ENCODE measurements at regions not wholly inside any gene's neighbourhood (a gene's known extent, or its start where the extent isn't known, plus 50 kb on each side); places are given as distances from the start of the nearest gene placed in this dataset.

DNA sequence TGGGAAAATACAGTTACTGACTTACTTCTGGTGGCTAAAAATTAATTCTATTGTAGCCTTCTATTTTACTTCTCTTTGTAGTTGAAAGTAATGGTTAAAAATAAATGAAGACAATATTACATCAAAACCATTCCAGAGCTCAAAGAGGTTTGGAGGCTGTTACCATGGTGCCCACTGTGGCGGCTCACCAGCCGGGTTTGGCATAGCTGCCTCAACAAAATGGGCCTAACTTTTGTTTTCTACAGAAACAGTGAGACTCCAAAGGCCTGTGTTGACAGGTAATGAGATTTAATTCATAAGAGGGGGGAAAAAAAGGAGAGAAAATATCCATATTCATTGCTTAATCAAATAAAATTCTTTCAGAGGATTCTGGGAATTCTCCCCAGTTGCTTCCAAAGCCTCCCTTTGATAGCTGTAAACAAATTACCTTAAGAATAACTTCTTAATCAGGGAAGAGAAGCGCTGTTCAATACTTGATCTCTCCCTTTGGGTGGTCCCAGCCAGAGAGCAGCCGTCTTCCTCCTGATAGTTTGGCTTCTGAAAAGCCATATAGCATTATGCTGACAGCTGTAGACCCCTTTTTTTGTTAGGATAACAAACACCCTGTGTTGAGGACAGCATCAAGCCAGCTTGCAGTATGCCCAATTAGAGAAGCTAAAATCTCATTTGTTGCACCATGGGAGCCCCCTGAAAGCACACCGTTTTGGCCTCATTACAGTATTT, 266.8 kb downstream of the NEDD1 start:
- no peaks in the 10 kb centered on the region for H3K36me3 ChIP-seq (ENCODE audit: control insufficient read depth, insufficient read depth, low read length)
- no peak overlapping the region for H3K27ac ChIP-seq (ENCODE audit: low read length)
- WGBS (ENCODE audit: insufficient coverage, low lambda C conversion rate) = no CpG with 5 or more reads among the region's 5 CpGs
- no peaks in the 10 kb centered on the region for H3K27me3 ChIP-seq (ENCODE audit: control insufficient read depth, insufficient read depth, low read length)
- no peak for DNase-seq
- no peaks in the 10 kb centered on the region for H3K9me3 ChIP-seq (ENCODE audit: control insufficient read depth, low read depth, low read length)
- no peaks in the 10 kb centered on the region for H3K4me1 ChIP-seq (ENCODE audit: control insufficient read depth, insufficient read depth, low read length)
- no peak overlapping the region for H3K4me3 ChIP-seq (ENCODE audit: low read length)

DNA sequence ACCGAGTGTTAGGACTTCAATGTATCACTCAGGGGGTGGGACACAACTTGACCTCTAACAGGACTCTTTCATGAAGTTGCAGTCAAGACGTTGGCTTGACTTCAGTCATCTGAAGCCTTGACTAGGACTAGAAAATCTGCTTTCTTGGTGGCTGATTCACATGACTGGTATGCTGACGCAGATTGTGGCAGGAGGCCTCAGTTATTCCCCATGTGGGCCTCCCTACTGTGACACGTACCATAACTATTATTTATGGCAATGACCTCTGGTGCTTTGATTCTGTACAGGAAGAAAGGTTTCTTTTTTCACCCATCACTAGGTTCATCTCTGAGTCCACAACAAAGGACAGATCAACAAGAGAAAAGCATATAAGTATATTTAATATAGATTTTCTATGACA, 270.4 kb downstream of the NEDD1 start:
- 100% methylated on average over 1 of the region's 4 CpGs for WGBS (ENCODE audit: insufficient coverage, low lambda C conversion rate)
- no peak for DNase-seq
- no peaks in the 10 kb centered on the region for H3K27me3 ChIP-seq (ENCODE audit: control insufficient read depth, insufficient read depth, low read length)
- H3K4me3 ChIP-seq (ENCODE audit: low read length) = no peak overlapping the region
- H3K4me1 ChIP-seq (ENCODE audit: control insufficient read depth, insufficient read depth, low read length) = no peaks in the 10 kb centered on the region
- H3K9me3 ChIP-seq (ENCODE audit: control insufficient read depth, low read depth, low read length) = no peaks in the 10 kb centered on the region
- H3K36me3 ChIP-seq (ENCODE audit: control insufficient read depth, insufficient read depth, low read length) = no peaks in the 10 kb centered on the region
- H3K27ac ChIP-seq (ENCODE audit: low read length) = no peak overlapping the region

DNA sequence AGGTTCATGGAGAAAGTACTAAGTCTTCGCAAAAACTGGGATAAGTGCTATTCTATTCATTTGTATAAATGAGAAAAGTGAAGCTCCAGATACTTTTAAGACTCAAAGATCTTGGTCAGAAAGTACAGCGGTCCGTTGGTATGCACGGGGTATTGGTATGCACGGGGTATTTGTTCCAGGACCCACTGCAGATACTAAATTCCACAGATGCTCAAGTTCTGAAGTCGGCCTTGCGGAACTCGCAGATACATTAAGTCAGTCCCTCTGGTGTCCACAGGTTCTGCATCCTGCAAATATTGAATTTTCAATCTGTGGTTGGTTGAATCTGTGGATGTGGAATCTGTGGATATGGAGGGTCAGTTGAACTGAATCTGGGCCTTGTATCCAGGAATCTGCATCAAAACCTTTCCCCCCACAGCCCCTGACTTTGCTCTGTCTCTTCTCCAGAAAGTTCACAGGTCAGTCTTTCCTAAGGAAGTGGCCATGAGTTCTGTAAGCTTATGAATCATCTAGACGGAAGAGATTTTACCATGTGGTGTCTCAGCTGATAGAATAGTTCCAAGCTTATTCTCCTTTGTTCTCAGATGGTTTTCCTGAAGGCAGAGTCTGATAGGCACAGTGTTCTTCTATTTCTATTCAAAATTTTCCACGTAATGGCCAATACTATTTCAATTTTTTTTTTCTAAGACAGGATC, 274.7 kb downstream of the NEDD1 start:
- no peak for DNase-seq
- Histone ChIP-seq H3K27me3 (ENCODE audit: control insufficient read depth, insufficient read depth, low read length) (no peaks in the 10 kb centered on the region), H3K36me3 (ENCODE audit: control insufficient read depth, insufficient read depth, low read length) (no peaks in the 10 kb centered on the region), H3K4me3 (ENCODE audit: low read length) (no peak overlapping the region), H3K9me3 (ENCODE audit: control insufficient read depth, low read depth, low read length) (no peaks in the 10 kb centered on the region), H3K27ac (ENCODE audit: low read length) (no peak overlapping the region), H3K4me1 (ENCODE audit: control insufficient read depth, insufficient read depth, low read length) (no peaks in the 10 kb centered on the region)
- 83% methylated on average over 1 of the region's 10 CpGs for WGBS (ENCODE audit: insufficient coverage, low lambda C conversion rate)

DNA sequence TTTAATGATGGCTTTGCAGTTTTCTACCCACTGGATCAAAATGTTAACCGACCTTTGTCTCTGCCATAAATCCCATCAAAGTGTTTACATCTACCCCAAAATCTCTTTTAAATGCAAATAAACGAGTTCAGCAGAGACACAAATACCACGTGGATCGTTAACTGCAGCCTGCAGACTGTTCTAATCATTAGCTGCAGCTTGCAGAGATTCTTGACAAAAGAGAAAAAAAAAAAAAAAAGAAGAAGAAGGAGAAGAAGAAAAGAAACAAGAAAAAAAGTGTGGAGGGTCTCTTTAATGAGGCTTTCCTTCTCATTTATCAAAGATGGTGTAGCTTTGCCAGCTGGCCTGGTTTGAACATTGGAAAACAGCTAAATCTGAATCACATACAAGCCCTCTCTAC, 275.7 kb downstream of the NEDD1 start:
- Histone ChIP-seq H3K27me3 (ENCODE audit: control insufficient read depth, insufficient read depth, low read length) (no peaks in the 10 kb centered on the region), H3K36me3 (ENCODE audit: control insufficient read depth, insufficient read depth, low read length) (no peaks in the 10 kb centered on the region), H3K4me1 (ENCODE audit: control insufficient read depth, insufficient read depth, low read length) (no peaks in the 10 kb centered on the region), H3K27ac (ENCODE audit: low read length) (no peak overlapping the region), H3K4me3 (ENCODE audit: low read length) (no peak overlapping the region), H3K9me3 (ENCODE audit: control insufficient read depth, low read depth, low read length) (no peaks in the 10 kb centered on the region)
- DNase-seq = no peak
- WGBS (ENCODE audit: insufficient coverage, low lambda C conversion rate) = 17% methylated on average over 4 of the region's 4 CpGs

DNA sequence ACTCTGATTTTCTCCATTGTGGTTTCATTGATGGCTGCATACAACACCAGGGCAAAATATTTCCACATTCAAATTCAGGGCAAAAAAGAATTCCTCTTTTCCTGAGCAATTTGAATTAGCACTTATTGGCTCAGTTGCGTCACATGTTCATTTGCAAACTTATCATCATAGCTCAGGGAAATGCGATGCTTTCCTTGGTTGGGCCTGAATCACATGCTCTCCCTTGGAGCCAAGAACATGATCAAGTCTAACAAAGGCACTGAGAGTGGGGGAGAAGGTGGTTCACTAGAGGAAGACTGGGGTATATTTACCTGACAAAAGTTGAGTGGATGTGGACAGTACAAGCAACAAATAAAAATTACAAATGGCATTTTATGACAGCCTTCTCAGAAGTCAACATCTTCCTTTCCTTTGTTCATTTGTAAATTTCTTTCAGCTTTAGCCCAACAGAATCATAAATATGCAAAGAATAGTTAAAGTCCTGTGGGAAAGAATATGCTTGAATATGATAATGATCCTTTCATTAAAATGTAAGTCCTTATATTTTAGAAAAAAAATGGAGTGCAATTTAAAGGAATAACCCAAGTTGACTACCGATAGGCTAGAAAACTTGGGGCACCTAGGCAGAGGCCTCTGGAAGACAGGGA, 277.2 kb downstream of the NEDD1 start:
- H3K4me1 ChIP-seq (ENCODE audit: control insufficient read depth, insufficient read depth, low read length) = no peaks in the 10 kb centered on the region
- no peaks in the 10 kb centered on the region for H3K27me3 ChIP-seq (ENCODE audit: control insufficient read depth, insufficient read depth, low read length)
- no peak overlapping the region for H3K4me3 ChIP-seq (ENCODE audit: low read length)
- H3K9me3 ChIP-seq (ENCODE audit: control insufficient read depth, low read depth, low read length) = no peaks in the 10 kb centered on the region
- DNase-seq = no peak
- WGBS (ENCODE audit: insufficient coverage, low lambda C conversion rate) = 100% methylated on average over 2 of the region's 3 CpGs
- no peak overlapping the region for H3K27ac ChIP-seq (ENCODE audit: low read length)
- H3K36me3 ChIP-seq (ENCODE audit: control insufficient read depth, insufficient read depth, low read length) = no peaks in the 10 kb centered on the region

DNA sequence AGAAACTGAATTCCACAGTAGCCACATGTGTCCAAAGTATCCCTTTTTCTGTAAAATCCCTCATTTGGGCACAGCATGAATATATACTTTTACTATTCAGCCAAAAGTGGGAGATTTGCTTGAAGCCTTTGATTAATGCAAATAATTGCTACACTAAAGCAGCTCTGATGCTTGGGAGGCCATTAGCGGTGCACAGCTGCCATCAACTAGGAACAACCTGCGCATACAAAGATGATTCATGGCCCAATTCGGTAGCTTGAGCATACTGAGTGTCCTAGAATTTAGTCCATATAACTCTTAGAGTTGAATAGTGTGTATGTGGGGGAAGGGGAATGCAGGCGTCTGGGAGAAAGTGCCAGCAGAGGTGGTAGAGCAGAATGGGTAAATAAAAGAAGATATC, 277.0 kb upstream of the RMST start:
- Histone ChIP-seq H3K36me3 (ENCODE audit: control insufficient read depth, insufficient read depth, low read length) (no peaks in the 10 kb centered on the region), H3K9me3 (ENCODE audit: control insufficient read depth, low read depth, low read length) (no peaks in the 10 kb centered on the region), H3K4me1 (ENCODE audit: control insufficient read depth, insufficient read depth, low read length) (no peaks in the 10 kb centered on the region), H3K4me3 (ENCODE audit: low read length) (no peak overlapping the region), H3K27ac (ENCODE audit: low read length) (no peak overlapping the region), H3K27me3 (ENCODE audit: control insufficient read depth, insufficient read depth, low read length) (no peaks in the 10 kb centered on the region)
- no peak for DNase-seq
- WGBS (ENCODE audit: insufficient coverage, low lambda C conversion rate) = no CpG with 5 or more reads among the region's 4 CpGs

DNA sequence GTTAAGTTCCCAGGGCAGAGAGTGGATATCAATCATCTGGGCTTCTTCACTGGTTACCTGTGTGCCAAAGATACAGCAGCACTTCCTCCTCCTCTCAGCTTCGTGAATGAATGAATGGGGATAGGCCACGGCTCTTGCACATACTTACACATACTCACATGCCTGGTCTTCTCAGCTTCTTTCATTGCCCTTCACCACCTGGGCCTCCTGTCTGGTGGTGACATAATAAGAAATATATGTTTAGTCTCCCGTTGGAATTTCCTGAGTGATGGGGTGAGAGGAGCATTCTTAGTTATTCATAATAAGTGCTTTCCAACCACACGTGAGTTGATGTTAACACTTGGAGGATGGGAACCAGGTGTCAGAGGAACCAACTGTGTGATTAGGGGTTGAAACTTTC, 268.1 kb upstream of the RMST start:
- DNase-seq = no peak
- H3K9me3 ChIP-seq (ENCODE audit: control insufficient read depth, low read depth, low read length) = no peaks in the 10 kb centered on the region
- H3K4me3 ChIP-seq (ENCODE audit: low read length) = no peak overlapping the region
- no peak overlapping the region for H3K27ac ChIP-seq (ENCODE audit: low read length)
- H3K27me3 ChIP-seq (ENCODE audit: control insufficient read depth, insufficient read depth, low read length) = no peaks in the 10 kb centered on the region
- H3K4me1 ChIP-seq (ENCODE audit: control insufficient read depth, insufficient read depth, low read length) = no peaks in the 10 kb centered on the region
- whole genome bisulfite sequencing (ENCODE audit: insufficient coverage, low lambda C conversion rate) = 67% methylated on average over 1 of the region's 4 CpGs
- H3K36me3 ChIP-seq (ENCODE audit: control insufficient read depth, insufficient read depth, low read length) = no peaks in the 10 kb centered on the region

DNA sequence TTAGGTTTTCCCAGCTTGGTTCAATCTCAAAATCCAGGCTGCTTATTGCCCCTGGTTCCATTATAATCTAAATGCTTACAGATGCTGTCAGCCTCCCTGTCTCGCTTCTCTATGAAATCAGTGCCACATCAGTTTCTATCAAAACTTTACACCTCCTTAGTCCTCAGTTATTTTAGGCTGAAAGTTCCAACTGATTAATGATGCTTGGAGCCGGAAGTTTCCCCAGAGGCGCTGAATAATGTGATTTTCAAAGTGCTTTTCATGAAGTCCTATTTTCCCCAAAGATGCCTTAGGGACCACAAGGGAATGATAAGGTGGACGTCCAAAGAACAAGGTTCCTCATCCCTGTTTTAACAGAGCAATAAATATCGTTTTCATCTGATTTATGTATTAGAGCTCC, 262.4 kb upstream of the RMST start:
- no peak overlapping the region for H3K27ac ChIP-seq (ENCODE audit: low read length)
- H3K36me3 ChIP-seq (ENCODE audit: control insufficient read depth, insufficient read depth, low read length) = no peaks in the 10 kb centered on the region
- no peak overlapping the region for H3K4me3 ChIP-seq (ENCODE audit: low read length)
- no peaks in the 10 kb centered on the region for H3K4me1 ChIP-seq (ENCODE audit: control insufficient read depth, insufficient read depth, low read length)
- H3K27me3 ChIP-seq (ENCODE audit: control insufficient read depth, insufficient read depth, low read length) = no peaks in the 10 kb centered on the region
- no peak for DNase-seq
- H3K9me3 ChIP-seq (ENCODE audit: control insufficient read depth, low read depth, low read length) = no peaks in the 10 kb centered on the region
- WGBS (ENCODE audit: insufficient coverage, low lambda C conversion rate) = no CpG with 5 or more reads among the region's 5 CpGs

DNA sequence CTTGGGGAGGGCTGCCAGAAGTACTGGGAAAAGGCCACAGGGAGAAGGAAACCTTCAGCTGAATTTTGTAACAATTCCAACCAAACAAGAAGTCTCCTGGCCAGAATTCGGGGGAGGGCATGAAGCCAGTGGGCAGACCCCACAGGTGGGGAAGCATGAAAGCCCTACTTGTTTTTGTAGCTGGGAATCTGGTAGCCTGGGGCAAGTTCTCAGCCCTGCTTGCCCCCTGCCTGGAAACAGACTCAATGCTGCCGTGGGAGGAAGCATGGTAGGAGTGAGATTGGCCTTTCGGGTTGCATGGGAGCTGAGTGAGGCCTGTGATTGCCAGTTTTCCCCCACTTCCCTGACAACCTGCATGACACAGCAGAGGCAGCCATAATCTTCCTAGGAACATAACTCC, 259.2 kb upstream of the RMST start:
- DNase-seq = no peak
- no CpG with 5 or more reads among the region's 3 CpGs for WGBS (ENCODE audit: insufficient coverage, low lambda C conversion rate)
- no peaks in the 10 kb centered on the region for H3K4me1 ChIP-seq (ENCODE audit: control insufficient read depth, insufficient read depth, low read length)
- no peaks in the 10 kb centered on the region for H3K36me3 ChIP-seq (ENCODE audit: control insufficient read depth, insufficient read depth, low read length)
- H3K27me3 ChIP-seq (ENCODE audit: control insufficient read depth, insufficient read depth, low read length) = no peaks in the 10 kb centered on the region
- no peaks in the 10 kb centered on the region for H3K9me3 ChIP-seq (ENCODE audit: control insufficient read depth, low read depth, low read length)
- H3K27ac ChIP-seq (ENCODE audit: low read length) = no peak overlapping the region
- H3K4me3 ChIP-seq (ENCODE audit: low read length) = no peak overlapping the region

DNA sequence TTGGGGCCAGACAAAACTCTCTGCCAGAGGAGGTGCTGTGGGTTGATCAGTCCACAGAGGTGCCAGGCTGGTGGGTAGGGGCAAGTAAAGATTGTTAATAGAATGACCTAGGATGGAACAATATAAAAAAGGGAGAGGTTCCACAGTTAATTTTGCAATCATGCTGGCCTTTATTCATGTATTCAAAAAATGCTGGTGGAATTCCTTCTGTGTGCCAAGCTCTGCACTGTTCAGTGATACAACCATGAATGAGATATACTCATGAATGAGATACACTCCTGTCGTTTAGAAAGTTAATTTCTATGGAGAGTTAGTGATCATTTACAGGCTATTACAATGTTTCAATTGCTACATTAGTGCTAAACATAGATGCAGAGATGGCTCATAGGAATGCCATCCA, 252.6 kb upstream of the RMST start:
- no peak for DNase-seq
- Histone ChIP-seq H3K27ac (ENCODE audit: low read length) (no peak overlapping the region), H3K36me3 (ENCODE audit: control insufficient read depth, insufficient read depth, low read length) (no peaks in the 10 kb centered on the region), H3K4me3 (ENCODE audit: low read length) (no peak overlapping the region), H3K4me1 (ENCODE audit: control insufficient read depth, insufficient read depth, low read length) (no peaks in the 10 kb centered on the region), H3K9me3 (ENCODE audit: control insufficient read depth, low read depth, low read length) (no peaks in the 10 kb centered on the region), H3K27me3 (ENCODE audit: control insufficient read depth, insufficient read depth, low read length) (no peaks in the 10 kb centered on the region)
- WGBS (ENCODE audit: insufficient coverage, low lambda C conversion rate) = no CpG with 5 or more reads among the region's 1 CpG

Data from large intestine (tissue), 3 donors.